ENCODE measurements at regions not wholly inside any gene's neighbourhood (a gene's known extent, or its start where the extent isn't known, plus 50 kb on each side); places are given as distances from the start of the nearest gene placed in this dataset.

DNA sequence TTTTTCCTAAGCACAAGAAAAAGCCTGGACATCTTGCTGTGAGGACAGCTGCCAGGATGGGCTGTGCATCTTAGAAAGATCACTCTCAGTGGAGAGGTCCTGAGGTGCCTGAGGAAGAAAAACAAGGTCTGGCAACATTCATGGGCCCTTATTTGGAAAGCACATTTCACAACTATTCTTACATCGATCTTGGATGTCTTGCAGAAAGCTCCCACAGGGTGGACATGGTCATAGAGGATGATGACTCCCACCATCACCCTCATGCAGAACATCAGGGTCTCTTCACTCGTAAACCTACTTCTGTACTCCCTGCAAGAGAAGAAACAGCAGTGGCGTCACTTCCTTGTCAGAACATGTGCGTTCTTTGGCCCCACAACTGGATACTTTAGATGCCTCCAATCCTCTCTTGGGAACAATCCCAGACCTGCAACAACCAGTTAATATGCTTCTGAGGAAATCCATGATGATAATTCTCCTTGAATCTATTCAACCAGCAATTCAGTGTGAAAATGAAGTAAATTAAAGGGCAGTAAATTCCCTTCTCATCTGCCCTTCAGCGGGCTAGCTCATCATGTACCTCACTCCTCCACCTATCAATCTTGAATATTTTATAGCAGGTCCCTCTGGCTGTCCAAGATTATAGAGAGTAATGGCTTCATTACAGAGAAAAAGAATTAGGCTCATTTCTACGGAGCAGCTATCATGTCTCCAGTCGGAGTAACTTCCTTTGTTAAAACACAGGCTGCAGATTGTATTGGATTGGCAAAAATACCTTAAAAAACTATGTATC lies 106.2 kb downstream of the CYRIA start:
- TF ChIP-seq, protein P1, sequence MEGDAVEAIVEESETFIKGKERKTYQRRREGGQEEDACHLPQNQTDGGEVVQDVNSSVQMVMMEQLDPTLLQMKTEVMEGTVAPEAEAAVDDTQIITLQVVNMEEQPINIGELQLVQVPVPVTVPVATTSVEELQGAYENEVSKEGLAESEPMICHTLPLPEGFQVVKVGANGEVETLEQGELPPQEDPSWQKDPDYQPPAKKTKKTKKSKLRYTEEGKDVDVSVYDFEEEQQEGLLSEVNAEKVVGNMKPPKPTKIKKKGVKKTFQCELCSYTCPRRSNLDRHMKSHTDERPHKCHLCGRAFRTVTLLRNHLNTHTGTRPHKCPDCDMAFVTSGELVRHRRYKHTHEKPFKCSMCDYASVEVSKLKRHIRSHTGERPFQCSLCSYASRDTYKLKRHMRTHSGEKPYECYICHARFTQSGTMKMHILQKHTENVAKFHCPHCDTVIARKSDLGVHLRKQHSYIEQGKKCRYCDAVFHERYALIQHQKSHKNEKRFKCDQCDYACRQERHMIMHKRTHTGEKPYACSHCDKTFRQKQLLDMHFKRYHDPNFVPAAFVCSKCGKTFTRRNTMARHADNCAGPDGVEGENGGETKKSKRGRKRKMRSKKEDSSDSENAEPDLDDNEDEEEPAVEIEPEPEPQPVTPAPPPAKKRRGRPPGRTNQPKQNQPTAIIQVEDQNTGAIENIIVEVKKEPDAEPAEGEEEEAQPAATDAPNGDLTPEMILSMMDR (IDR thresholded peaks at IDR 0.05): no peak
- TF ChIP-seq POLR2A (IDR thresholded peaks at IDR 0.05) (no peak), POLR2AphosphoS5 (IDR thresholded peaks at IDR 0.05) (no peak)
- intact Hi-C loops (cut with DNase I): loop anchor here (5.0 kb wide), 1 partner anchor 48 kb away; no protein-coding TSS in a partner anchor
- no peak overlapping the region for H3K4me3 ChIP-seq
- WGBS: 79% methylated on average over 7 of the region's 7 CpGs
- H3K27ac ChIP-seq: no peak overlapping the region
- H3K4me1 ChIP-seq (replicated peaks): no peaks in the 10 kb centered on the region
- no peaks in the 10 kb centered on the region for H3K27me3 ChIP-seq (replicated peaks; ENCODE audit: insufficient read depth)
- H3K9me3 ChIP-seq: no peaks in the 10 kb centered on the region
- no peak for DNase-seq (ENCODE audit: low spot score)
- H3K36me3 ChIP-seq: no peaks in the 10 kb centered on the region

DNA sequence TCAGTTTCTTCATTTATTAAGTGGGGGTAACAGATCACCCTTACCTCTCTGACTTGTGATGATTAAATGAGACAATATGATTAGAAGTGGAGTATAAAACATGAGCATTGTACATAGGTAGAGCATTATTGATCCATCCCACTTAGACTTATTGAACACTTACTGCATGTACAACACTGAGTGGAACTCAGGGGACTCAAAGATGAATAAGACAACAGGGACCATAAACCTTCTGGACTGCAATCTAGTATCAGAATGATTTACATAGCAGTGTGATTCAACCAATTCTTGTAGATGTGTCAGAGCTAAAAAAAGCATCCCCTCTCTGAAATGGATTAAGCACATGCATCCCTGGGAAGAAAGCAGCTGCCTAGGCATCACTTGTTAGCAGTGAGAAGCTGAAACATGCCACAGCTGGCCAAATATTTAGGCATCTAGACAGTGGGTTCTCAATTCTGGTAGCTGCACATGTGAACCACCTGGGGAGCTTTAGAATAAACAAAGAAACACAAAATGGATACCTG lies 111.5 kb downstream of the CYRIA start:
- intact Hi-C loops (cut with DNase I): no loop called here
- no peak overlapping the region for H3K27ac ChIP-seq
- no peaks in the 10 kb centered on the region for H3K9me3 ChIP-seq
- H3K36me3 ChIP-seq: no peaks in the 10 kb centered on the region
- TF ChIP-seq, protein P1 (IDR thresholded peaks at IDR 0.05): no peak
- TF ChIP-seq POLR2AphosphoS5 (IDR thresholded peaks at IDR 0.05): no peak
- TF ChIP-seq POLR2A (IDR thresholded peaks at IDR 0.05): no peak
- H3K4me1 ChIP-seq (replicated peaks): no peaks in the 10 kb centered on the region
- no peaks in the 10 kb centered on the region for H3K27me3 ChIP-seq (replicated peaks; ENCODE audit: insufficient read depth)
- no peak overlapping the region for H3K4me3 ChIP-seq
- DNase-seq (ENCODE audit: low spot score): no peak

DNA sequence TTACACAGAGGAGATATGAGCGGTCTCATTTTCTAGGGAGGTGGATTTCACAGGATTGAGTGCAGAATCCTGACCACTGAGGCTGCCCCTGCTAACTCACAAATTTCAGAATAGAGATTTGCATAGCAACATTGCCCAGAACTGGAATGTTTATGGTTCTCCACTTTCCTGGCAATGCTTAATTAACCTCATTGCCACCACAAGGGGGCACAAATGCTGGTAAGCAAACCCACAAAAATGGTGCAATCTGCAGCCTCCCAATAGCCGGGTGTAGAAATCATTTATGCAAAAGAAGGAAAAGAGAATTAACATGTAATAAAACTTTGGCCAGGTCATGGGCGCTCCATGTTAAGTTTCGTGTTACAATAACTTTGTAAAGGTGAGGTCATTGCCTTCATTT lies 112.4 kb downstream of the CYRIA start:
- no peak overlapping the region for H3K4me3 ChIP-seq
- H3K4me1 ChIP-seq (replicated peaks): no peaks in the 10 kb centered on the region
- TF ChIP-seq, protein P1 (IDR thresholded peaks at IDR 0.05): peak in 3 of 4 experiments; percentile 40 to 46 (median 42)
- no peak for TF ChIP-seq POLR2A (IDR thresholded peaks at IDR 0.05)
- no peaks in the 10 kb centered on the region for H3K27me3 ChIP-seq (replicated peaks; ENCODE audit: insufficient read depth)
- H3K36me3 ChIP-seq: no peaks in the 10 kb centered on the region
- peak; percentile 21 for DNase-seq (ENCODE audit: low spot score)
- 69% methylated on average over 4 of the region's 4 CpGs for WGBS
- no peak overlapping the region for H3K27ac ChIP-seq
- H3K9me3 ChIP-seq: no peaks in the 10 kb centered on the region
- intact Hi-C loops (cut with DNase I): no loop called here

DNA sequence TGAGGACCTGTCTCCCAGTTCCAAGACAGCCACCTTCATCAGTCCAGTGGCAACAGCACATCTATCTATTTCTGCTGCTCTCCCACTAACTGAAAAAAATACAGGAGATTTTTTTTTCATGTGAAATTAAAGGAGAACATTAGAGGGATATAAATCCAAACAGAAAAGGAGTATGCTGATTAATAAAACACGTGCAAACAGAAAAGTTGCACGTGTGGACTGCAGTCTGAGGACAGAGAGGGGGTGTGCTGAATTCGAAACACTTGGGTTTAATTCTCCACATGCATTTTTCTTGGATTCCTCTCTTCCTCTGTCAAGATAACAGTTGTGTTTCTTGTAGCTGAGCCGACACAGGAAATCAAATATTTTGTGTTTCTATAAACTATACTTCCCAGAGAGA lies 113.4 kb downstream of the CYRIA start:
- Histone ChIP-seq H3K27ac (no peak overlapping the region), H3K36me3 (no peaks in the 10 kb centered on the region), H3K27me3 (replicated peaks; ENCODE audit: insufficient read depth) (no peaks in the 10 kb centered on the region), H3K4me1 (replicated peaks) (no peaks in the 10 kb centered on the region), H3K9me3 (no peaks in the 10 kb centered on the region), H3K4me3 (no peak overlapping the region)
- intact Hi-C loops (cut with DNase I): no loop called here
- TF ChIP-seq POLR2A (IDR thresholded peaks at IDR 0.05) (no peak), POLR2AphosphoS5 (IDR thresholded peaks at IDR 0.05) (no peak)
- TF ChIP-seq, protein P1 (IDR thresholded peaks at IDR 0.05): no peak
- DNase-seq (ENCODE audit: low spot score): no peak
- 68% methylated on average over 4 of the region's 4 CpGs for WGBS

DNA sequence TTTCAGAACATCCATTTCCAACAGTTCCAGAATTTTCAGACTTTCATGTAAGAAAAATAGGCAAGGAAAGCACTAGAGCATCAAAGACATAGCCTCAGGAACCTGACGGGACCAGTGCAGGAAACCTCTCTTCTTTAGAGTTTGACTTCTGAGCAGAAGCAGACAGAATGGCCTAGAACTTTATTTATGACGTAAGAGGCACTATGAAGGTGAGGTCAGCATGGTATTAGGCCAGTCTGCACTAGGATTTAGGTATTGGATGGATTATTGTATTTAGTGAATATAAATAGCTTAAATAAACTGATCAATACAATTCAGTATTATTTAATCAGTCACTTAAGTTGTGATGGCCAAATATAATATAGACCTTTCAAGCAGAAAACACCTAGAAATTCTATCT lies 117.6 kb downstream of the CYRIA start:
- TF ChIP-seq, protein P1 (IDR thresholded peaks at IDR 0.05): no peak
- H3K4me3 ChIP-seq: no peak overlapping the region
- no peak for DNase-seq (ENCODE audit: low spot score)
- 82% methylated on average over 2 of the region's 2 CpGs for WGBS
- no peaks in the 10 kb centered on the region for H3K9me3 ChIP-seq
- no peak overlapping the region for H3K27ac ChIP-seq
- no peaks in the 10 kb centered on the region for H3K27me3 ChIP-seq (replicated peaks; ENCODE audit: insufficient read depth)
- intact Hi-C loops (cut with DNase I): no loop called here
- H3K36me3 ChIP-seq: no peaks in the 10 kb centered on the region
- no peaks in the 10 kb centered on the region for H3K4me1 ChIP-seq (replicated peaks)
